ENCODE measurements at regions not wholly inside any gene's neighbourhood (a gene's known extent, or its start where the extent isn't known, plus 50 kb on each side); places are given as distances from the start of the nearest gene placed in this dataset.
"Not testable (repeated sequence)": the region's sequence is repeated elsewhere in the genome, so short reads cannot be mapped to it uniquely, and the experiment has no call there.

DNA sequence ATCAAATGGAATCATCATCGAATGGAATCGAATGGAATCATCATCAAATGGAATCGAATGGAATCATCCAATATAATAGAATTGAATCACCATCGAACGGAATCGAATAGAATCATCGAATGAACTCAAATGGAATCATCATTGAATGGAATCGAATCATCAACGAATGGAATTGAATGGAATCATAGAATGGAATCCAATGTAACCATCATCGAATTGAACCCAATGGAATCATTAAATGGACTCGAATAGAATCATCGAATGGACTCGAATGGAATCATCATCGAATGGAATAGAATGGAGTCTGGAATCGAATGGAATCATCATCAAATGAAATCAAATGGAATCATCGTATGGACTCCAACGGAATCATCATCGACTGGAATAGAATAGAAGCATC lies 227.0 kb downstream of the SHCBP1 start:
- not testable (repeated sequence) for H3K27ac Mint-ChIP-seq; H3K4me3 Mint-ChIP-seq; H3K4me1 Mint-ChIP-seq (ENCODE audit: low read depth); H3K27me3 Mint-ChIP-seq (ENCODE audit: low read depth); H3K36me3 Mint-ChIP-seq (ENCODE audit: low read depth)
- H3K9me3 Mint-ChIP-seq: peaks cover 14% of the 10 kb centered on the region

DNA sequence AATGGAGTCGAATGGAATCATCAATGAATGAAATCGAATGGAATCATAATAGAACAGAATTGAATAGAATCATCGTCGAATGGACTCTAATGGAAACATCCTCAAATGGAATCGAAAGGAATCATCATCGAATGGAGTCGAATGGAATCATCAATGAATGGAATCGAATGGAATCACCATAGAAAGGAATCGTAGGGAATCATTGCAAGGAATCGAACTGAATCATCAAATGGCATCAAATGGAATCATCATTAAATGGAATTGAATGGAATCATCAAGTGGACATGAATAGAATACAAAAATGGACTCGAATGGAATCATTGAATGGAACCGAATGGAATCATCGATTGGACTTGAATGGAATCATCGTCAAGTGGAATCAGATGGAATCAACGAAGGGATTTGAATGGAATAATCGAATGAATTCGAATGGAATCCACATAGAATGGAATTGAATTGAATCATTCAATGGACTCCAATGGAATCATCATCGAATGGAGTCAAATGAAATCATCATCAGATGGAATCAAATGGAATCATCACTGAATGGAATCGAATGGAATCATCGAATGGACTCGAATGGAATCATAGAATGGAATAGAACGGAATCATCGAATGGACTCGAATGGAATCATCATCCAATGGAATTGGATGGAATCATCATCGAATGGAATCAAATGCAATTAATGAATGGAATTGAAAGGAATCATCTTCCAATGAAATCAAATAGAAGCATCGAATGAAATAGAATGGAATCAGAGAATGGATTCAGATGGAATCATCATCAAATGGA lies 228.1 kb downstream of the SHCBP1 start:
- H3K4me1 Mint-ChIP-seq (ENCODE audit: low read depth); H3K4me3 Mint-ChIP-seq; H3K27ac Mint-ChIP-seq; H3K27me3 Mint-ChIP-seq (ENCODE audit: low read depth); H3K36me3 Mint-ChIP-seq (ENCODE audit: low read depth): not testable (repeated sequence)
- H3K9me3 Mint-ChIP-seq: peaks cover 14% of the 10 kb centered on the region

DNA sequence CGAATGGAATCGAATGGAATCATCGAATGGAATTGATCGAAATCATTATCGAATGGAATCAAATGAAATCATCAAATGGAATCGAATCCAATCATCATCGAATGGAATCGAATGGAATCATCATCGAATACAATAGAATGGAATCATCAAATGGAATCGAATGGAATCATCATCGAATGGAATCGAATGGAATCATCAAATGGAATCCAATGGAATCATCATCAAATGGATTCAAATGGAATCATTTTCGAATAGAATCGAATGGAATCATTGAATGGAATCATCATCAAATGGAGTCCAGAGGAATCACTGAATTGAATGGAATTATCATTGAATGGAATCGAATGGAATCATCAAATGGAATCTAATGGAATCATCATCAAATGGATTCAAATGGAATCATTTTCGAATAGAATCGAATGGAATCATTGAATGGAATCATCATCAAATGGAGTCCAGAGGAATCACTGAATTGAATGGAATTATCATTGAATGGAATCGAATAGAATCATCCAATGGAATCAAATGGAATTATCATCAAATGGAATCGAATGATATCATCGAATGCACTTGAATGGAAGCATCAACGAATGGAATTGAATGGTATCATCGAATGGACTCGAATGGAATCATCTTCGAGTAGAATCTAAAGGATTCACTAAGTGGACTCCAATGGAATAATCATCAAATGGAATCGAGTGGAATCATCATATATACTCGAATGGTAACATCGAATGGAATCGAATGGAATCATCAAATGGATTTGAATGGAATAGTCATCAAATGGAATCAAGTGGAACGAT lies 230.3 kb downstream of the SHCBP1 start:
- H3K36me3 Mint-ChIP-seq (ENCODE audit: low read depth); H3K4me1 Mint-ChIP-seq (ENCODE audit: low read depth); H3K4me3 Mint-ChIP-seq; H3K27me3 Mint-ChIP-seq (ENCODE audit: low read depth); H3K27ac Mint-ChIP-seq: not testable (repeated sequence)
- peaks cover 22% of the 10 kb centered on the region for H3K9me3 Mint-ChIP-seq

DNA sequence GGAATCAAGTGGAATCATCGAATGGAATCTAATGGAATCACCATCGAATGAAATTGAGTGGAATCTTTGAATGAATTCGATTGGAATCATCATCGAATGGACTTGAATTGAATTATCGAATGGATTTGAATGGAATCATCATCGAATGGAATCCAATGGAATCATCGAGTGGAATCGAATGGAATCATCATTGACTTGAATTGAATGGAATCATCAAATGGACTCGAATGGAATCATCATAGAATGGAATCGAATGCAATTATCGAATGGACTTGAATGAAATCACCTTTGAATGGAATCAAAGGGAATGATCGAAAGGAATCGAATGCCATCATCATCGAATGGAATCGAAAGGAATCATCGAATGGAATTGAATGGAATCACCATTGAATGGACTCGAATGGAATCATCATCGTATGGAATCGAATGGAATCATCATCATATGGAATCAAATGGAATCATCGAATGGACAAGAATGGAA lies 231.6 kb downstream of the SHCBP1 start:
- H3K27ac Mint-ChIP-seq; H3K4me1 Mint-ChIP-seq (ENCODE audit: low read depth); H3K36me3 Mint-ChIP-seq (ENCODE audit: low read depth); H3K4me3 Mint-ChIP-seq; H3K27me3 Mint-ChIP-seq (ENCODE audit: low read depth): not testable (repeated sequence)
- peaks cover 17% of the 10 kb centered on the region for H3K9me3 Mint-ChIP-seq

DNA sequence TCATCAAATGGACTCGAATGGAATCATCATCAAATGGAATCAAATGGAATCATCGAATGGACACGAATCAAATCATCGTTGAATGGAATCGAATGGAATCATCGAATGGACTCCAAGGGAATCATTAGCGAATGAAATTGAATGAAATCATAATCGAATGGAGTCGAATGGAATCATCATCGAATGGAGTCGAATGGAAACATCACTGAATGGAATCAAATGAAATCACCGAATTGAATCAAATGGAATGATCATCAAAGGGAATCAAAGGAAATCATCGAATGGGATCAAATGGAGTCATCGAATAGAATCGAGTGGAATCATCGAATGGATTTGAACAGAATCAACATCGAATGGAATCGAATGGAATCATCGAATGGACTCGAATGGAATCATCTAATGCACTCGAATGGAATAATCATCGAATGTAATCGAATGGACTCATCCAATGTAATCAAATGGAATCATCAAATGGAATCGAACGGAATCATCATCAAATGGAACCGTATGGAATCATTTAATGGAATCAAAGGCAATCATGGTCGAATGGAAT lies 232.2 kb downstream of the SHCBP1 start:
- H3K4me1 Mint-ChIP-seq (ENCODE audit: low read depth); H3K4me3 Mint-ChIP-seq; H3K36me3 Mint-ChIP-seq (ENCODE audit: low read depth); H3K27ac Mint-ChIP-seq; H3K27me3 Mint-ChIP-seq (ENCODE audit: low read depth): not testable (repeated sequence)
- H3K9me3 Mint-ChIP-seq: peaks cover 17% of the 10 kb centered on the region

DNA sequence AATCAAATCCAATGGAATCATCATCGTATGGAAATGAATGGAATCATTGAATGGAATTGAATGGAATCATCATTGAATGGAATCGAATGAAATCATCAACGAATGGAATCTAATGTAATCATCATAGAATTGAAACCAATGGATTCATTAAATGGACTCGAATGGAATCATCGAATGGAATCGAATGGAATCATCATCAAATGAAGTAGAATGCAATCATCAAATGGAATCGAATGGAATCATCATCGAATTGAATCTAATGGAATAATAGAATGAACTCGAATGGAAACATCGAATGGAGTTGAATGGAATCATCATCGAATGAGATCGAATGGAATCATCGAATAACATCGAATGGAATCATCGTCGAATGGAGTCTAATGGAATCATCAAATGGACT lies 232.8 kb downstream of the SHCBP1 start:
- peaks cover 18% of the 10 kb centered on the region for H3K9me3 Mint-ChIP-seq
- not testable (repeated sequence) for H3K27ac Mint-ChIP-seq; H3K36me3 Mint-ChIP-seq (ENCODE audit: low read depth); H3K27me3 Mint-ChIP-seq (ENCODE audit: low read depth); H3K4me1 Mint-ChIP-seq (ENCODE audit: low read depth); H3K4me3 Mint-ChIP-seq

DNA sequence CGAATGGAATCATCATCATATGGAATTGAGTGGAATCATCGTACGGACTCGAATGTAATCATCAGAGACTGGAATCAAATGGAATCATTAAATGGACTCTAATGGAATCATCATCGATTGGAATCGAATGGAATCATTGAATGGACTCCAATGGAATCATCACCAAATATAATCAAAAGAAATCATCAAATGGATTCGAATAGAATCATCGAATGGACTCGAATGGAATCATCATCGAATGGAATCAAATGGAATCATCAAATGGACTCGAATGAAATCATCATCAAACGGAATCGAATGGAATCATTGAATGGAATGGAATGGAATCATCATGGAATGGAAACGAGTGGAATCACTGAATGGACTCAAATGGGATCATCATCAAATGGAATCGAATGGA lies 233.5 kb downstream of the SHCBP1 start:
- H3K36me3 Mint-ChIP-seq (ENCODE audit: low read depth); H3K27me3 Mint-ChIP-seq (ENCODE audit: low read depth); H3K27ac Mint-ChIP-seq; H3K4me1 Mint-ChIP-seq (ENCODE audit: low read depth); H3K4me3 Mint-ChIP-seq: not testable (repeated sequence)
- peaks cover 19% of the 10 kb centered on the region for H3K9me3 Mint-ChIP-seq

DNA sequence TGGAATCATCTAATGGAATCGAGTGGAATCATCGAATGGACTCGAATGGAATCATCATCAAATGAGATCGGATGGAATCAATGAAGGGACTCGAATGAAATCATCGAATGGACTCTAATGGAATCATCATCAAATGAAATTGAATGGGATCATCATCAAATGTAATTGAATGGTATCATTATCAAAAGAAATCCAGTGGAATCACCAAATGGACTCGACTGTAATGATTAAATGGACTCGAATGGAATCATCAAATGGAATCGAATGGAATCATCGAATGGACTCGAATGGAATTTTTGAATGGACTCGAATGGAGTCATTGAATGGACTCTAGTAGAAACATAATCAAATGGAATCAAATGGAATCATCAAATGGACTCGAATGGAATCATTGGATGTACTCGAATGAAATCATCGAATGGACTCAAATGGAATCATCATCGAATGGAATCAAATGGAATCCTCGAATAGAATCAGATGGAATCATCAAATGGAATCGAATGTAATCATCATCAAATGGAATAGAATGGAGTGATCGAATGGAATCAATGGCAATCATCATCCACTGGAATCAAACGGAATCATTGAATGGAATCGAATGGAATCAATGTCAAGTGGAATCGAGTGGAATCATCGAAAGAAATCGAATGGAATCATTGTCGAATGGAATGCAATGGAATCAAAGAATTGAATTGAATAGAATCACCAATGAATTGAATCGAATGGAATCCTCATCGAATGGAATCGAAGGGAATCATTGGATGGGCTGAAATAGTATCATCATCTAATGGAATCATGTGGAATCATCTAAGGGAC lies 234.2 kb downstream of the SHCBP1 start:
- not testable (repeated sequence) for H3K27me3 Mint-ChIP-seq (ENCODE audit: low read depth); H3K36me3 Mint-ChIP-seq (ENCODE audit: low read depth); H3K4me1 Mint-ChIP-seq (ENCODE audit: low read depth); H3K27ac Mint-ChIP-seq; H3K4me3 Mint-ChIP-seq
- H3K9me3 Mint-ChIP-seq: peaks cover 21% of the 10 kb centered on the region

DNA sequence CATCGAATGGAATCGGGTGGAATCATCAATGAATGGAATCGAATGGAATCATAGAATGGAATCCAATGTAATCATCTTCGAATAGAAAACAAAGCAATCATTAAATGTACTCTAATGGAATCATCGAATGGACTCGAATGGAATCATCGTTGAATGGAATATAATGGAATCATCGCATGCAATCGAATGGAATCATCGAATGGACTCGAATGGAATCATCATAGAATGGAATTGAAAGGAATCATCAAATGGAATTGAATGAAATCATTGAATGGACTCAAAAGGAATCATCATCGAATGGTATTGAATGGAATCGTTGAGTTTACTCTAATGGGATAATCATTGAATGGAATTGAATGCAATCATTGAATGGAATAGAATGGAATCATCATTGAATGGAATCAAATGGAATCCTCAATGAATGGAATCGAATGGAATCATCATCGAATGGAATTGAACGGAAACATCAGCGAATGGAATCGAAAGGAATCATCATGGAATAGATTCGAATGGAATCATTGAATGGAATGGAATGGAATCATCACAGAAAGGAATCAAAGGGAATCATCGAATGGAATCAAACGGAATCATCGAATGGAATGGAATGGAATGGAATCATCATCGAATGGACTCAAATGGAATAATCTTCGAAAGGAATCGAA lies 234.9 kb downstream of the SHCBP1 start:
- not testable (repeated sequence) for H3K4me3 Mint-ChIP-seq; H3K4me1 Mint-ChIP-seq (ENCODE audit: low read depth); H3K36me3 Mint-ChIP-seq (ENCODE audit: low read depth); H3K27ac Mint-ChIP-seq; H3K27me3 Mint-ChIP-seq (ENCODE audit: low read depth)
- H3K9me3 Mint-ChIP-seq: peaks cover 22% of the 10 kb centered on the region

DNA sequence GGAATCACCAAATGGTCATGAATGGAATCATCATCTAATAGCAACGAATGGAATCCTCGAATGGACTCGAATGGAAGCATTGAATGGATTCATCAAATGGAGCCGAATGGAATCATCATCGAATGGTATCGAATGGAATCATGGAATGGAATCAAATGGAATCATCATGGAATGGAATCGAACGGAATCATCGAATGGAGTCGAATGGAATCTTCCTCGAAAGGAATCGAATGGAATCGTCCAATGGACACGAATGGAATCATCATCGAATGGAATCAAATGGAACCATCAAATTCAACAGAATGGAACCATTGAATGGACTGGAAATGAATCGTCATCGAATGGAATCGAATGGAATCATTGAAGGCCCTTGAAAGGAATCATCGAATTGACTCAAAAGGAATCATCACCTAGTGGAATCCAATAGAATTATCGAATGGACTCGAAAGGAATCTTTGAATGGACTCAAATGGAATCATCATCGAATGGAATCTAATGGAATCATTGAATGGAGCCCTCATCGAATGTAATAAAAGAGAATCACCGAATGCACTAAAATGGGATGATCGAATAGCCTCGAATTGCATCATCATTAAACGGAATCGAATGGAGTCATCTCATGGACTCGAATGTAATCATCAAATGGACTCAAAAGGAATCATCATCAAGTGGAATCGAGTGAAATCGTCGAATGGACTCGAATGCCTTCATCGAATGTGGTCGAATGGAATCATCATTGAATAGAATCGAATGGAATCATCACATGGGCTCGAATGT lies 236.7 kb downstream of the SHCBP1 start:
- not testable (repeated sequence) for H3K27me3 Mint-ChIP-seq (ENCODE audit: low read depth); H3K27ac Mint-ChIP-seq; H3K4me1 Mint-ChIP-seq (ENCODE audit: low read depth); H3K36me3 Mint-ChIP-seq (ENCODE audit: low read depth); H3K4me3 Mint-ChIP-seq
- H3K9me3 Mint-ChIP-seq: peaks cover 19% of the 10 kb centered on the region

DNA sequence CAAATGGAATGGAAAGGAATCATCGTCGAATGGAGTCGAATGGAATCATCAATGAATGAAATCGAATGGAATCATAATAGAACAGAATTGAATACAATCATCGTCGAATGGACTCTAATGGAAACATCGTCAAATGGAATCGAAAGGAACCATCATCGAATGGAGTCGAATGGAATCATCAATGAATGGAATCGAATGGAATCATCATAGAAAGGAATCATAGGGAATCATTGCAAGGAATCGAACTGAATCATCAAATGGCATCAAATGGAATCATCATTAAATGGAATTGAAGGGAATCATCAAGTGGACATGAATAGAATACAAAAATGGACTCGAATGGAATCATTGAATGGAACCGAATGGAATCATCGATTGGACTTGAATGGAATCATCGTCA lies 237.6 kb downstream of the SHCBP1 start:
- H3K36me3 Mint-ChIP-seq (ENCODE audit: low read depth); H3K27ac Mint-ChIP-seq; H3K27me3 Mint-ChIP-seq (ENCODE audit: low read depth); H3K4me3 Mint-ChIP-seq; H3K4me1 Mint-ChIP-seq (ENCODE audit: low read depth): not testable (repeated sequence)
- peaks cover 19% of the 10 kb centered on the region for H3K9me3 Mint-ChIP-seq

DNA sequence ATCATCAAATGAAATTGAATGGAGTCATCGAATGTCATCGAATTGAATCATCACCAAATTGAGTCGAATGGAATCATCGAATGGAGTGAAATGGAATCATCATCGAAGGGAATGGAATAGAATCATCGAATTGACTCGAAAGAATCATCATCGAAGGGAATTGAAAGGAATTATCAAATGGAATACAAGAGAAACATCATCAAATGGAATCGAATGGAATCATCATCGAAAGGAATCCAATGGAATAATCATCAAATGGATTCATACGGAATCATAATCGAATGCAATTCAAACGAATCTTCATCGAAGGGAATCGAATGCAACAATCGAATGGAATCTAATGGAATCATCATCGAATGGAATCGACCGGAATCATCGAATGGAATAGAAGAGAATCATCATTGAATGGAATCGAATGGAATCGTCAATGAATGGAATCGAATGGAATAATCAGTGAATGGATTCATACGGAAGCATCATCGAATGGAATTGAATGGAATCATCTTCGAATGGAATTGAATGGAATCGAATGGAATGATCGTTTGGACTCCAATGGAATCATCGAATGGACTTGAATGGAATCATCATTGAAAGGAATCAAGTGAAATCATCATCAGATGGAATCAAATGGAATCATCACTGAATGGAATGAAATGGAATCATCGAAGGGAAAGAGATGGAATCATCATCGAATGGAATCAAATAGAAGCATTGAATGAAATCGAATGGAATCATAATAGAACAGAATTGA lies 238.2 kb downstream of the SHCBP1 start:
- H3K36me3 Mint-ChIP-seq (ENCODE audit: low read depth); H3K4me1 Mint-ChIP-seq (ENCODE audit: low read depth); H3K27ac Mint-ChIP-seq; H3K4me3 Mint-ChIP-seq; H3K27me3 Mint-ChIP-seq (ENCODE audit: low read depth): not testable (repeated sequence)
- H3K9me3 Mint-ChIP-seq: peaks cover 19% of the 10 kb centered on the region

DNA sequence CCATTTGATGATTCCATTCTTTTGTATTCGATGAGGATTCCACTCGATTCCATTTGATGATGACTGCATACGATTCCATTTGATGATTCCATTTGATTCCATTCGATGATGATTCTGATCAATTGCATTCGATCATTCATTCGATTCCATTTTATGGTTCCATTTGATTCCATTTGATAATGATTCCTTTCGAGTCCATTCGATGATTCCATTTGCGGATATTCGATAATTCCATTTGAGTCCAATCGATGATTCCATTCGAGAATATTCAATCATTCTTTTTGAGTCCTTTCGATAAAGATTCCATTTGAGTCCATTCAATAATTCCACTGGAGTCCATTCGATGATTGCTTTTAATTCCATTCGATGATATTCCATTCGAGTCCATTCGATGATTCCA lies 239.1 kb downstream of the SHCBP1 start:
- not testable (repeated sequence) for H3K36me3 Mint-ChIP-seq (ENCODE audit: low read depth); H3K27me3 Mint-ChIP-seq (ENCODE audit: low read depth); H3K4me3 Mint-ChIP-seq; H3K4me1 Mint-ChIP-seq (ENCODE audit: low read depth); H3K27ac Mint-ChIP-seq
- peaks cover 14% of the 10 kb centered on the region for H3K9me3 Mint-ChIP-seq

All from T-helper 1 cell treated with Interleukin-12 subunit alpha and Interleukin-12 subunit beta and Interleukin-4 antibody, amounts not matched to agents 30 μg/mL and 1 μg/mL, for 36 hours (primary cell).